GM18868 (cell line): ENCODE measurements at regions not wholly inside any gene's neighbourhood (a gene's known extent, or its start where the extent isn't known, plus 50 kb on each side); places are given as distances from the start of the nearest gene placed in this dataset.

Source experiments
- ATAC-seq: cut with Tn5 transposase; IDR thresholded peaks from one replicate; pipeline ENCODE4 v1.9.1; 2021; ENCODE audit warnings: mild to moderate bottlenecking, moderate library complexity; ENCODE audit not compliant: unreplicated experiment

GRCh38 chr6:164013480-164014208 is 599.1 kb downstream of the QKI start:
- ATAC-seq, result no peak

GRCh38 chr6:164011321-164011720 is 596.8 kb downstream of the QKI start:
- ATAC-seq, result no peak

GRCh38 chr6:164010441-164011103 is 596.1 kb downstream of the QKI start:
- ATAC-seq, result no peak

GRCh38 chr6:164008902-164009301 is 594.4 kb downstream of the QKI start:
- ATAC-seq, result no peak

GRCh38 chr6:164007881-164008280 is 593.4 kb downstream of the QKI start:
- no peak for ATAC-seq

- ATAC-seq, result no peak
Measured at GRCh38 chr6:164006459-164006858, 591.9 kb downstream of the QKI start.

GRCh38 chr6:164005004-164005711 is 590.6 kb downstream of the QKI start:
- no peak for ATAC-seq

- no peak for ATAC-seq
Measured at GRCh38 chr6:164000276-164000675, 585.8 kb downstream of the QKI start.

GRCh38 chr6:163999475-164000125 is 585.1 kb downstream of the QKI start:
- no peak for ATAC-seq

- no peak for ATAC-seq
Measured at GRCh38 chr6:163998496-163998895, 584.0 kb downstream of the QKI start.

GRCh38 chr6:163996491-163996890 is 582.0 kb downstream of the QKI start:
- no peak for ATAC-seq

- ATAC-seq, result no peak
Measured at GRCh38 chr6:163994566-163994965, 580.0 kb downstream of the QKI start.

- ATAC-seq, result peak; percentile 50
Measured at GRCh38 chr6:163992701-163993100, 578.2 kb downstream of the QKI start.

GRCh38 chr6:163992056-163992455 is 577.5 kb downstream of the QKI start:
- no peak for ATAC-seq

- no peak for ATAC-seq
Measured at GRCh38 chr6:163991321-163991720, 576.8 kb downstream of the QKI start.

GRCh38 chr6:163986313-163986712 is 571.8 kb downstream of the QKI start:
- no peak for ATAC-seq

- no peak for ATAC-seq
Measured at GRCh38 chr6:163985710-163986109, 571.2 kb downstream of the QKI start.

GRCh38 chr6:163985040-163985439 is 570.5 kb downstream of the QKI start:
- ATAC-seq, result no peak

- peak; percentile 71 for ATAC-seq
Measured at GRCh38 chr6:163984124-163984936, 569.8 kb downstream of the QKI start.

GRCh38 chr6:163983679-163984078 is 569.2 kb downstream of the QKI start:
- ATAC-seq, result peak; percentile 36

GRCh38 chr6:163974322-163974721 is 559.8 kb downstream of the QKI start:
- ATAC-seq, result no peak
